Colonic mucosa (tissue), 4 donors: ENCODE measurements at regions not wholly inside any gene's neighbourhood (a gene's known extent, or its start where the extent isn't known, plus 50 kb on each side); places are given as distances from the start of the nearest gene placed in this dataset.

Experiments
- DNase-seq: peaks from one replicate; pipeline ENCODE4 v3.0.0-alpha.2; 2020
- H3K27ac ChIP-seq: fragments of 200-600 bp; one replicate; pipeline ENCODE4 v1.8.0; 2021
- H3K27me3 ChIP-seq: fragments of 200-600 bp; one replicate; pipeline ENCODE4 v1.8.0; 2021
- H3K36me3 ChIP-seq: fragments of 200-600 bp; one replicate; pipeline ENCODE4 v1.8.0; 2021
- H3K4me1 ChIP-seq: fragments of 200-600 bp; one replicate; pipeline ENCODE4 v1.8.0; 2021; ENCODE audit warnings: mild to moderate bottlenecking
- H3K4me3 ChIP-seq: fragments of 200-600 bp; one replicate; pipeline ENCODE4 v1.8.0; 2021
- H3K9ac ChIP-seq, 2 donors: one replicate each; pipeline ENCODE4 v1.7.0; 2013; ENCODE audit warnings: control low read depth in 2 of 2, low read depth in 2 of 2, low read length in 2 of 2
- H3K9me3 ChIP-seq: fragments of 200-600 bp; one replicate; pipeline ENCODE4 v1.8.0; 2021
- CTCF ChIP-seq: fragments of 200-600 bp; IDR thresholded peaks from one replicate; pipeline ENCODE4 v1.8.0; 2022; ENCODE audit warnings: antibody characterized with exemption, mild to moderate bottlenecking
- intact Hi-C: fragments of 100-400 bp; cut with DNase I; formaldehyde crosslinking; loops from one replicate; pipeline ENCODE4 v1.14.1; 2022
- donor health status: healthy.
- donor health status: DM: no; HTN: no; CAD: no.
- donor health status: DM: no; HTN: no; CAD: no.

GRCh38 chr22:49276567-49276966 lies 551.1 kb downstream of the BRD1 start:
- DNase-seq, result no peak
- Histone ChIP-seq H3K27ac (no peak overlapping the region), H3K27me3 (no peaks in the 10 kb centered on the region), H3K36me3 (no peaks in the 10 kb centered on the region), H3K9ac (no peak overlapping the region), H3K9me3 (no peaks in the 10 kb centered on the region), H3K4me3 (no peak overlapping the region), H3K4me1 (no peaks in the 10 kb centered on the region)
- TF ChIP-seq CTCF, result no peak
- intact Hi-C loops, result no loop called here

GRCh38 chr22:49274754-49275380 lies 552.8 kb downstream of the BRD1 start:
- DNase-seq, result no peak
- no peak for TF ChIP-seq CTCF

GRCh38 chr22:49272546-49273125 lies 555.0 kb downstream of the BRD1 start:
- no peaks in the 10 kb centered on the region for H3K27me3 ChIP-seq
- no peak for TF ChIP-seq CTCF

More at GRCh38 chr22:49274754-49275380, 552.8 kb downstream of the BRD1 start:
- no peak overlapping the region for H3K27ac ChIP-seq
- no peak overlapping the region for H3K9ac ChIP-seq
- H3K36me3 ChIP-seq, result no peaks in the 10 kb centered on the region
- no peaks in the 10 kb centered on the region for H3K9me3 ChIP-seq
- no peaks in the 10 kb centered on the region for H3K27me3 ChIP-seq
- H3K4me3 ChIP-seq, result no peak overlapping the region
- H3K4me1 ChIP-seq, result no peaks in the 10 kb centered on the region
- intact Hi-C loops, result no loop called here

GRCh38 chr22:49271831-49272230 lies 555.8 kb downstream of the BRD1 start:
- H3K36me3 ChIP-seq, result no peaks in the 10 kb centered on the region
- no peak overlapping the region for H3K4me3 ChIP-seq
- no peaks in the 10 kb centered on the region for H3K9me3 ChIP-seq
- no peak overlapping the region for H3K27ac ChIP-seq
- intact Hi-C loops, result no loop called here
- no peaks in the 10 kb centered on the region for H3K27me3 ChIP-seq
- no peak overlapping the region for H3K9ac ChIP-seq
- TF ChIP-seq CTCF, result no peak
- DNase-seq, result no peak
- H3K4me1 ChIP-seq, result no peaks in the 10 kb centered on the region

More at GRCh38 chr22:49272546-49273125, 555.0 kb downstream of the BRD1 start:
- Histone ChIP-seq H3K4me1 (no peaks in the 10 kb centered on the region), H3K27ac (no peak overlapping the region), H3K4me3 (no peak overlapping the region), H3K36me3 (no peaks in the 10 kb centered on the region), H3K9me3 (no peaks in the 10 kb centered on the region), H3K9ac (no peak overlapping the region)
- DNase-seq, result no peak
- intact Hi-C loops, result no loop called here

- Histone ChIP-seq H3K4me3 (no peak overlapping the region), H3K4me1 (no peaks in the 10 kb centered on the region), H3K27ac (no peak overlapping the region), H3K27me3 (no peaks in the 10 kb centered on the region), H3K9me3 (no peaks in the 10 kb centered on the region), H3K9ac (no peak overlapping the region), H3K36me3 (no peaks in the 10 kb centered on the region)
- intact Hi-C loops, result no loop called here
- TF ChIP-seq CTCF, result no peak
- no peak for DNase-seq
Observed at GRCh38 chr22:49271369-49271727, 556.3 kb downstream of the BRD1 start.
